Neural crest cell (in vitro differentiated cells): ENCODE measurements at regions not wholly inside any gene's neighbourhood (a gene's known extent, or its start where the extent isn't known, plus 50 kb on each side); places are given as distances from the start of the nearest gene placed in this dataset.

Source experiments
- DNase-seq: peaks from one replicate; pipeline ENCODE4 v3.0.0; 2021; ENCODE audit warnings: low read depth, mixed read lengths, low spot score
- H3K27ac Mint-ChIP-seq: one replicate; pipeline ENCODE4 v1.8.0; 2021; ENCODE audit warnings: mild to moderate bottlenecking, mixed read lengths; ENCODE audit not compliant: unreplicated experiment
- H3K27me3 Mint-ChIP-seq: 2 replicates; pipeline ENCODE4 v1.8.0; 2021; ENCODE audit warnings: low read depth, mild to moderate bottlenecking, mixed read lengths
- H3K36me3 Mint-ChIP-seq: 2 replicates; pipeline ENCODE4 v1.8.0; 2021; ENCODE audit warnings: low read depth, mild to moderate bottlenecking, mixed read lengths
- H3K4me1 Mint-ChIP-seq: 2 replicates; pipeline ENCODE4 v1.8.0; 2021; ENCODE audit warnings: mixed read lengths
- H3K4me3 Mint-ChIP-seq: one replicate; pipeline ENCODE4 v1.8.0; 2021; ENCODE audit warnings: mild to moderate bottlenecking, mixed read lengths
- H3K9me3 Mint-ChIP-seq: 2 replicates; pipeline ENCODE4 v1.8.0; 2021; ENCODE audit warnings: mixed read lengths
- CTCF ChIP-seq: fragments of 200-600 bp; sonication (generic); conservative IDR thresholded peaks from 2 replicates; pipeline ENCODE4 v1.5.0; 2021; ENCODE audit warnings: antibody characterized with exemption, mild to moderate bottlenecking

DNA sequence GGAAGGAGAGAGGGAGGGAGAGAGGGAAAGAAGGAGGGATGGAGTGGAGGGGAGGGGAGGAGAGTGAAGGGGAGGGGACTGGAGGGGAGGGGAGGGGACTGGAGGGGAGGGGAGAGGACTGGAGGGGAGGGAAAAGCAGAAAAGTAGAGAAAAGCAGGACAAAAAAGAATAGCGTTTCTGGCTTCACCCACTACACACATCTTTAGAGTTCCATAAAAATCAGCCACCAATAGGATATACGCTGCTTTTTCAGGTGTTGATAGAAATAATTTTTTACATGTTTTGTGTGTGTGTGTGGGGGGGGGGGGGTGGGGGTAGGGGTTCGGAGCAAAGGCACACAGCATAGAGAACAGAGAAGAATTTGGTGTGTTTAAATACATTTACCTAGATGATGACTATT, 1259.1 kb downstream of the EPHA7 start:
- no peak for TF ChIP-seq CTCF
- no peaks in the 10 kb centered on the region for H3K4me1 Mint-ChIP-seq
- no peak for DNase-seq
- H3K4me3 Mint-ChIP-seq: no peak overlapping the region
- no peaks in the 10 kb centered on the region for H3K36me3 Mint-ChIP-seq
- H3K9me3 Mint-ChIP-seq: peaks cover 6% of the 10 kb centered on the region
- H3K27ac Mint-ChIP-seq: no peak overlapping the region
- H3K27me3 Mint-ChIP-seq: no peaks in the 10 kb centered on the region

DNA sequence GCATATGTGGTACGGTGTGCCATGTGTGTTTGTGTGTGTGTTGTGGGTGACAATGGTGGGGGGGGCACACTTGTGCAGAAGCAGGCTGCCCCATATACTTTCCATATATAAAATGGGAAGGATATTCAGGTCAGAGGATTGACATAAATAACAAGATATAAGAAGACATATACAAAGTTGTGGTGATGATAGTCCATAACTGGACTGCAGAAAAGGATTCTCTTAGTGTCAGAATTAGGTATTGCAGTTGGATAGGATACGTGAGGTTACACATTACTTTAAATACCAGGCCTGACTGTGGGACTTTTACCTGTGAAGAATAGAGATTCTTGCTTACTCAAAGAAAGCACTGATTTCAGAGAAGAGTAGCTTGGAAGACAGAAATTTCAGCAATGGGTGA, 1260.3 kb downstream of the EPHA7 start:
- Mint-ChIP-seq H3K4me1 (no peaks in the 10 kb centered on the region), H3K9me3 (peaks cover 6% of the 10 kb centered on the region), H3K27ac (no peak overlapping the region), H3K36me3 (no peaks in the 10 kb centered on the region), H3K27me3 (no peaks in the 10 kb centered on the region), H3K4me3 (no peak overlapping the region)
- TF ChIP-seq CTCF: peak; percentile 37
- DNase-seq: no peak

GRCh38 chr6:92150553-92150952, 1268.8 kb downstream of the EPHA7 start:
- Mint-ChIP-seq H3K27ac (no peak overlapping the region), H3K4me3 (no peak overlapping the region), H3K36me3 (no peaks in the 10 kb centered on the region), H3K4me1 (peaks cover 7% of the 10 kb centered on the region), H3K27me3 (no peaks in the 10 kb centered on the region), H3K9me3 (peaks cover 6% of the 10 kb centered on the region)
- TF ChIP-seq CTCF: no peak
- DNase-seq: no peak

GRCh38 chr6:92147246-92147645, 1272.1 kb downstream of the EPHA7 start:
- peaks cover 7% of the 10 kb centered on the region for H3K9me3 Mint-ChIP-seq
- H3K27me3 Mint-ChIP-seq: no peaks in the 10 kb centered on the region

DNA sequence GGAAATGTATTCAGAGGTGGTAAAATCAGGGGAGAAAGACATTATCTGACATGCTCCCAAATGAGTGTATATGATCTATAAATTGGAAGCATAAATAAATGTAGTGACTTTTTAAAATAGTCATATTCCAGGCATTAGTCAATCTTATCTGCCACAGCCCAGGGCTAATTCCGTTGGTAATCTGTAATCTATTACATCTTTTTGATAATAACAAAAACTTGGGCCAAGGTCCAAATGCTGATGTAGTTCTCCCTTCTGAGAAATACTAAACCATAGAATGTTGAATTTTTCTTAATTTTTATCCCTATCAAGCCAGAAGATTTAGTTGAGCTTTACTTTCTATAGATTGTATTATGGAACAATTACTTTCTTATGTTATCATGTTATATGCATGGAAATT, 1279.8 kb downstream of the EPHA7 start:
- H3K9me3 Mint-ChIP-seq: no peaks in the 10 kb centered on the region
- H3K27ac Mint-ChIP-seq: no peak overlapping the region
- TF ChIP-seq CTCF: no peak
- no peak for DNase-seq
- no peaks in the 10 kb centered on the region for H3K27me3 Mint-ChIP-seq
- H3K36me3 Mint-ChIP-seq: no peaks in the 10 kb centered on the region
- H3K4me1 Mint-ChIP-seq: no peaks in the 10 kb centered on the region
- no peak overlapping the region for H3K4me3 Mint-ChIP-seq

More at GRCh38 chr6:92147246-92147645, 1272.1 kb downstream of the EPHA7 start:
- no peak for DNase-seq
- Mint-ChIP-seq H3K36me3 (no peaks in the 10 kb centered on the region), H3K27ac (no peak overlapping the region), H3K4me1 (peaks cover 7% of the 10 kb centered on the region), H3K4me3 (no peak overlapping the region)
- TF ChIP-seq CTCF: no peak

DNA sequence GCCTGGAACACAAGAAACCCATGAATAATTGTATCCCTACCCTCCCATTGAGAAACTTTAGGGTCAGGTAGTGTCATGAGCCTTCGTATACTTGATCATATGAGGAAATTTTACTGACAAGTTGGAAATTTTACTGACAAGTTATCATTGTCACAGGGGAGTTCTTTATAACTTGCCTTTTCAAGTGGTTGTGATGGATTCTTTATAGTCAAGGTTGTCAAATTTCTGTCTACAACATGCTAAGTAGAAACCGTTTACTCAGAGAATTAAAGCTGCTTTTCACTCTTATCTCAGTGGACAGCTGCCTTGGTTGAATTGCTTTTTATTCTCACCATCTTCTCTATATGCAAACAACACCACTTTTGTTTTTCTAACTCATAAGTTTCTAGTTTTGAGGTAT, 1286.4 kb downstream of the EPHA7 start:
- H3K27ac Mint-ChIP-seq: no peak overlapping the region
- H3K9me3 Mint-ChIP-seq: no peaks in the 10 kb centered on the region
- no peaks in the 10 kb centered on the region for H3K36me3 Mint-ChIP-seq
- no peak for DNase-seq
- no peaks in the 10 kb centered on the region for H3K27me3 Mint-ChIP-seq
- no peaks in the 10 kb centered on the region for H3K4me1 Mint-ChIP-seq
- H3K4me3 Mint-ChIP-seq: no peak overlapping the region
- no peak for TF ChIP-seq CTCF
